Activated naive CD4-positive, alpha-beta T cell treated with anti-CD3 and anti-CD28 coated beads for 36 hours (primary cell): ENCODE measurements at regions not wholly inside any gene's neighbourhood (a gene's known extent, or its start where the extent isn't known, plus 50 kb on each side); places are given as distances from the start of the nearest gene placed in this dataset.

Experiments
- CTCF ChIA-PET: fragments of 350-600 bp; sonication (Branson Sonifier 250); formaldehyde crosslinking; loops from one replicate; lab custom pipeline; 2021; ENCODE audit warnings: antibody characterized with exemption; lab: Charles Lee
- DNase-seq: peaks from one replicate; pipeline ENCODE4 v3.0.0-alpha.2; 2020
- H3K27ac Mint-ChIP-seq: one replicate; pipeline ENCODE4 v1.8.0; 2021; ENCODE audit warnings: mild to moderate bottlenecking, mixed read lengths
- H3K27me3 Mint-ChIP-seq: one replicate; pipeline ENCODE4 v1.8.0; 2021; ENCODE audit warnings: low read depth, mixed read lengths
- H3K36me3 Mint-ChIP-seq: one replicate; pipeline ENCODE4 v1.8.0; 2021; ENCODE audit warnings: low read depth, mixed read lengths
- H3K4me1 Mint-ChIP-seq: one replicate; pipeline ENCODE4 v1.8.0; 2021; ENCODE audit warnings: low read depth, mixed read lengths
- H3K4me3 Mint-ChIP-seq: one replicate; pipeline ENCODE4 v1.8.0; 2021; ENCODE audit warnings: mild to moderate bottlenecking, moderate library complexity, mixed read lengths
- H3K9me3 Mint-ChIP-seq: one replicate; pipeline ENCODE4 v1.8.0; 2021; ENCODE audit warnings: mixed read lengths
- intact Hi-C: fragments of 100-400 bp; cut with micrococcal nuclease; formaldehyde crosslinking; loops from one replicate; pipeline ENCODE4 v1.15.1; 2023

DNA sequence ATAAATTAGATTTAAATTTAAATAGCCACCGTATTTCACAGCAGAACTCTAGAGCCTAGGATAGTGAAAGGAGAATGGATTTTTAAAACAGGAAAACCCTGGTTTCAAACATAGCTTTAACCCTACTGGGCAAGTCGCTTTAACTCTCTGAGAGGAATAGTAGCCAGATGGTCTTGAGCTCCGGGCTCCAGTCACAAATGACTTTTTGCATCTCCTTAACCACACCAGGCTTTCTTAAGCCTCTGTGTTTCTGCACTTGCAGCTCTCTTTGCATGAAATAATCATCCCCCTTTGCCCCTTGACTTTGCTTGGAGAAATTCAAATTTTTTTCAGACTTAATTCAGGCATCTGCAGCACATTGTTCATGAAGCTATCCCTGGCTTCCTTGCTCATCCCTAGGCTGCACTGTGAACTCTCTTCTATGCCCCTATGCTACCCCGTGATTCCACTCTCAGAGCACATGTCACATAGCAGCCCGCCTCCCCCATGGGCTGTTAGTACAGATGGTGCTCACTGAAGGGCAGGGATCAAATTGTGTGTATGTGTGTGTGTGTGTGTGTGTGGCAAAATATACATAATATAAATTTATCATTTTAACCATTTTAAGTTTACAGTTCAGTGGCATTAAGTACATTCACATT, 68.8 kb upstream of the DAB1 start:
- intact Hi-C loops: no loop called here
- Mint-ChIP-seq H3K27ac (no peak overlapping the region), H3K27me3 (peaks cover 2% of the 10 kb centered on the region), H3K36me3 (no peaks in the 10 kb centered on the region), H3K9me3 (no peaks in the 10 kb centered on the region), H3K4me3 (no peak overlapping the region), H3K4me1 (no peaks in the 10 kb centered on the region)
- DNase-seq: no peak
- CTCF ChIA-PET: no interaction called here

DNA sequence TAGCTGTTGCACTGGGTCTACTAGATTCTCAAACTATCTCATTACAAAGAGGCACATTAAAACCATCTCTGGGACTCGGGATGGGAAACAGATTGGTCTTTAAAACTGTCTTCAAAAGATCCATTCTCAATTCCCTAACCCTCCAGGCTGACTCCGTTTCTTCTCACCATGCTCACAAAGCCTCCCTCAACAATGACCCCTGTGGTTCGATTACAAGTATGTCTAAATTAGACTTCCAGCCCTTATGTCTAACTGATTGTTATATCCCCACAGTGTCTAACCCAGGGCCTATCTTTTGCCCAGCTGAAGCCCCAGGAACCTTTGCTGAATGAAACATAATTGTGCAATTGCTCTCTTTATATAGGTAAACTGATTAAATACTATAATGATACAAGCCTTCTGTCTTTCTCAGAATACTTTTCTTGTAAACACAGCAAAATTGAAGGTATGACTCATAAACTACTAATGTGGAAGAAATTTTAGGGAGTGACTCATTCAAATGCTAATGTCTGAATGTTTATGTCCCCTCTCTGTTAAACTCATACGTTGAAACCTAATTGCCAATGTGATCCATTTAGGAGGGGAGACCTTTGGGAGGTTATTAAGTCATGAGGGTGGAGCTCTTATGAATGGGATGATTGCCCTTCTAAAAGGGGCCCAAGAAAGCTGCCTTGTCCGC, 65.6 kb upstream of the DAB1 start:
- Mint-ChIP-seq H3K36me3 (no peaks in the 10 kb centered on the region), H3K4me3 (no peak overlapping the region), H3K4me1 (no peaks in the 10 kb centered on the region), H3K9me3 (no peaks in the 10 kb centered on the region), H3K27ac (no peak overlapping the region), H3K27me3 (peaks cover 2% of the 10 kb centered on the region)
- CTCF ChIA-PET: no interaction called here
- intact Hi-C loops: no loop called here
- no peak for DNase-seq

DNA sequence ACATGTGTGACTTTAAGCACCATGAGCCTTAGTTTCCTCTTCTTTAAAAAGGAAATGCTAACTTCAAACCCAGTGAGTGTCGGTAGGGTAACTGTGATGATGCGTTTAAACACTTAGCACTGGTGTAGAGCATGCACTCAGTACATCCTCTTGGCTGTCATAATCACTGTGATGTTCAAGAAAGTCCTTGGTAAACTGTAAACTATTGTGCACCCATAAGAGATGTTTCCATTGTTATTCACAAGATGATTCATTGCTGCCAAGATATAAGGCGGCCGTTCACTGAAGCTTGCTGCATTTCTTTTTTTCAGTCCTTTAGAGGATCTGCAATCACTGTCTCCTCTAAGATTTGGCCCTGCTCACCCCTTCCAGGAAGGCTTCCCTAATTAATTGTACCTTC, 61.8 kb upstream of the DAB1 start:
- DNase-seq: no peak
- intact Hi-C loops: no loop called here
- Mint-ChIP-seq H3K4me1 (no peaks in the 10 kb centered on the region), H3K4me3 (no peak overlapping the region), H3K36me3 (no peaks in the 10 kb centered on the region), H3K27me3 (no peaks in the 10 kb centered on the region), H3K27ac (no peak overlapping the region), H3K9me3 (no peaks in the 10 kb centered on the region)
- CTCF ChIA-PET: no interaction called here

DNA sequence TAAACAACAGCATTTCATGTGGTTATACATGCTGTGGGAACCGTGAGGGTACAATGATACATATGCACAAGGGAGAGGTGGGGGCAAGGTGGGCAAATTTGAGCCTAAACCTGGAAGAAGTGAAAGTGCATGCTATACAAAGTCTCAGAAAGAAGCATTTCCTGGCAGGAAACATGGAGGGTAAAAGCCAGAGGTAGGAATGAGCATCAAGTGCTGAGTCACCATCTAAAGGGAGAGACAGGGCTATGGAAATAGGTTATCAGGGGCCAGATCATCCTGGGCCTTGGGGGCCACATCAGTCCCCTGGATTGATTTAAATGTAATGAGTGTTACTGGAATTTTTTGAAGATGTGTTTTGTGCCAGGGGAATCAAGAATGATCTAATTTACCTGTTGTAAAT, 60.1 kb upstream of the DAB1 start:
- no peaks in the 10 kb centered on the region for H3K9me3 Mint-ChIP-seq
- intact Hi-C loops: no loop called here
- H3K27me3 Mint-ChIP-seq: no peaks in the 10 kb centered on the region
- CTCF ChIA-PET: no interaction called here
- DNase-seq: no peak
- no peak overlapping the region for H3K27ac Mint-ChIP-seq
- H3K4me1 Mint-ChIP-seq: no peaks in the 10 kb centered on the region
- no peaks in the 10 kb centered on the region for H3K36me3 Mint-ChIP-seq
- no peak overlapping the region for H3K4me3 Mint-ChIP-seq

DNA sequence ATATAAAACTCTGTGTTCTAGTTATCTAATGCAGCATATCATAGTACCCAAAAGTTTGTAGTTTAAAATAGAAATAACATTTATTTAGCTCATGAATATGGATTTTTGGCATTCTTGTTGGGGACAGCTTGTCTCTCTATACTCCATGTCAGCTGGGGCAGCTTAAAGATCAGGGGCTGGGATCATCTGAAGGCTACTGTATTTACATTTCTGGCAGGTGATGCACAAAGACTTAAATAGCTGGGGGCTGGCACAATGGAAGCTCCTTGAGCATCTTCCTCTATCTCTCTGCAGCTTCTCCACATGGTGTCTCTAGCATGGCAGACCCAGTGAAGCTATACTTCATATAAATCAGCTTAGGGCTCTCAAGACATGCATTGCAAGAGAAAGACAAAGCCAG, 55.6 kb upstream of the DAB1 start:
- H3K27ac Mint-ChIP-seq: no peak overlapping the region
- no peaks in the 10 kb centered on the region for H3K4me1 Mint-ChIP-seq
- DNase-seq: no peak
- no peak overlapping the region for H3K4me3 Mint-ChIP-seq
- H3K36me3 Mint-ChIP-seq: no peaks in the 10 kb centered on the region
- no peaks in the 10 kb centered on the region for H3K27me3 Mint-ChIP-seq
- intact Hi-C loops: no loop called here
- no peaks in the 10 kb centered on the region for H3K9me3 Mint-ChIP-seq
- CTCF ChIA-PET: interaction anchor here (0.8 kb wide), 1 partner anchor 30 kb away, joined by 3 read pairs; no protein-coding TSS in a partner anchor

DNA sequence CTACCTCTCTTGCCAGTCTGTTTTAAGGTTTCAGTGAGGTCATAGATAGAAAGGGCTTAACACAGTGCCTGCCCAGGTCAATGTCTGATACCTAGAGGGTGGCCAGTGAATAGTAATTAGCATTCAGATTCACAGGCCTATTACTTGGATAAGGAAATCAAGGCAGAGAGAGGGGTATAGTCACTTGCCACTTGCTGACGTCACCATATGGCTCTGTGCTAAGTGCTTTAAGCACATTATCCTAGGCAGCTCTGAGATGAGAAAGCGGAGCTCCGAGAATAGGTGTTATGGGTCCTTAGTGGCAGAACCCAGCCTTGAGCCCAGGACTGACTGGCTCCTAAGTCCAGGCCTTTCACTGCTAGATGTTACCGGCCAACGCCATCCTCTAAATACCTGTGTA, 51.5 kb upstream of the DAB1 start:
- Mint-ChIP-seq H3K27ac (no peak overlapping the region), H3K4me1 (no peaks in the 10 kb centered on the region), H3K27me3 (no peaks in the 10 kb centered on the region), H3K9me3 (peaks cover 2% of the 10 kb centered on the region), H3K36me3 (no peaks in the 10 kb centered on the region), H3K4me3 (no peak overlapping the region)
- no peak for DNase-seq
- CTCF ChIA-PET: no interaction called here
- intact Hi-C loops: no loop called here

DNA sequence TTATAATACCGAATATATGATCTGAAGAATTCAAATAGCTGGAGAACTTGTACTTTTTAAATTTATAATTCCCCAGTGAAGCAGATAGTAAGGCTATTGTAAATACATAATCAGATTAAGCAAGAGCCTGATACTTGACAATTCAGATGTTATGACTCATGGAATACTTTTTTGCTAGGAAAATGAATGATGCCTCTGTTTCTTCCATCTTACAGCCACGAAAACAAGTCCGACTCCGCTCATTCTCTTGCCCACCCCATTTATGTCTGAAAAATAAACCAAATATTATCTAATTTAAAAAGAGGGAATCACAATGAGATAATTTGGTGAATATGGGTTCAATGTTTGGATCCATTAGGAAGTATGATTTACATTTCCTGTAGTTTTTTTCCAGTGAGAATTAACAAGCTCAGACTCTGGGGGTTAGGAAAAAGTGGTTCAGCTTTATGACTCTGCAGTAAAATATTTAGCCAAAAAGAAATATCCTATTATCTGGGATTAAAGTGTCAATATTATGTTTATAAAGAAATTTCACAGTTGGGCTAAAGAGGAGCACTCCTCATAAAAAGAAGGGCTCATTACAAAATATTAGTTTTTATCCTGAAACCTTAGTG, 50.4 kb upstream of the DAB1 start:
- no peak overlapping the region for H3K4me3 Mint-ChIP-seq
- CTCF ChIA-PET: no interaction called here
- no peak for DNase-seq
- no peaks in the 10 kb centered on the region for H3K27me3 Mint-ChIP-seq
- peaks cover 2% of the 10 kb centered on the region for H3K9me3 Mint-ChIP-seq
- H3K27ac Mint-ChIP-seq: no peak overlapping the region
- intact Hi-C loops: no loop called here
- H3K4me1 Mint-ChIP-seq: no peaks in the 10 kb centered on the region
- H3K36me3 Mint-ChIP-seq: no peaks in the 10 kb centered on the region
